ENCODE measurements at regions not wholly inside any gene's neighbourhood (a gene's known extent, or its start where the extent isn't known, plus 50 kb on each side); places are given as distances from the start of the nearest gene placed in this dataset.

DNA sequence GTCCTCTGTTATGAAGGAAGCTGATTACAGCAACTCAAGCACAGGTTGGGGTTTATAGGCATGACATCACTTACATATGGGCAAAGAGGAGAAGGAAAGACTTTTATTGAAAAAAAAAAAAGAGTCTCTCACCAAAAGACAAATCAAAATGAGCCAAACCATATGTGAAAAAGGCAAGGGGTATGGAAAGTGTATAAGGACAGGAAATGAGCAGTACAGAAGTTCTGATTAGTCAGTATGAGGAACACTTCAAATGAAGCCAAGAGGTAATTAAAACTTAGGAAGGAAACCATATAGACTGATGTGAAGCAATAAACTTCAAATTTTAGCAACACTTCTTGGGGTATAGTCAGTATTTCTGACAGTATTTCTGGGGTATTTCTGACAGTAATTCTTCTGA lies 1372.6 kb downstream of the CDH11 start:
- H3K27ac ChIP-seq (ENCODE audit: low read length): no peak overlapping the region
- ChIA-PET POLR2A (no interaction called here), CTCF (no interaction called here)
- in situ Hi-C loops (cut with HindIII; ENCODE audit: low pct_unique_long_range_greater_than_20kb, low sequenced_read_pairs): no loop called here
- no peak for ATAC-seq
- no peak overlapping the region for H3K4me3 ChIP-seq (ENCODE audit: low read depth in 2 of 2, low read length in 2 of 2)
- H3K27me3 ChIP-seq (ENCODE audit: control insufficient read depth, insufficient read depth, low read length): no peaks in the 10 kb centered on the region
- TF ChIP-seq CTCF (IDR thresholded peaks at IDR 0.05): no peak
- TF ChIP-seq REST (IDR thresholded peaks at IDR 0.05; ENCODE audit: insufficient read depth in 1 of 2, low read depth in 2 of 2, low read length in 1 of 2): no peak
- TF ChIP-seq SIN3A (IDR thresholded peaks at IDR 0.05; ENCODE audit: borderline replicate concordance, insufficient read depth, low read depth, low read length): no peak
- no peak for TF ChIP-seq POLR2AphosphoS5 (IDR thresholded peaks at IDR 0.05; ENCODE audit: low read depth, low read length)
- TF ChIP-seq TCF7L2 (IDR thresholded peaks at IDR 0.05; ENCODE audit: low read depth, low read length): no peak
- no peak for DNase-seq (ENCODE audit: low read depth, low spot score)
- no peaks in the 10 kb centered on the region for H3K36me3 ChIP-seq (ENCODE audit: control insufficient read depth, insufficient read depth, low read length)
- no peaks in the 10 kb centered on the region for H3K4me1 ChIP-seq (ENCODE audit: control insufficient read depth, insufficient read depth, low read length)
- no peaks in the 10 kb centered on the region for H3K9me3 ChIP-seq (ENCODE audit: control insufficient read depth, insufficient read depth, low read depth, low read length)
- intact Hi-C loops (cut with micrococcal nuclease; ENCODE audit: unreplicated experiment): no loop called here
- no TSS peak for BruUV-seq (replicated peaks)

- ATAC-seq (no peak), DNase-seq (ENCODE audit: low read depth, low spot score) (no peak)
- in situ Hi-C loops (cut with HindIII; ENCODE audit: low pct_unique_long_range_greater_than_20kb, low sequenced_read_pairs): no loop called here
- H3K27me3 ChIP-seq (ENCODE audit: control insufficient read depth, insufficient read depth, low read length): no peaks in the 10 kb centered on the region
- no peaks in the 10 kb centered on the region for H3K36me3 ChIP-seq (ENCODE audit: control insufficient read depth, insufficient read depth, low read length)
- H3K9me3 ChIP-seq (ENCODE audit: control insufficient read depth, insufficient read depth, low read depth, low read length): no peaks in the 10 kb centered on the region
- BruUV-seq (replicated peaks): no TSS peak
- no peak overlapping the region for H3K27ac ChIP-seq (ENCODE audit: low read length)
- CTCF ChIA-PET: no interaction called here
- TF ChIP-seq TCF7L2 (IDR thresholded peaks at IDR 0.05; ENCODE audit: low read depth, low read length) (no peak), POLR2AphosphoS5 (IDR thresholded peaks at IDR 0.05; ENCODE audit: low read depth, low read length) (no peak), REST (IDR thresholded peaks at IDR 0.05; ENCODE audit: insufficient read depth in 1 of 2, low read depth in 2 of 2, low read length in 1 of 2) (no peak), SIN3A (IDR thresholded peaks at IDR 0.05; ENCODE audit: borderline replicate concordance, insufficient read depth, low read depth, low read length) (no peak), CTCF (IDR thresholded peaks at IDR 0.05) (no peak)
- POLR2A ChIA-PET: no interaction called here
- intact Hi-C loops (cut with micrococcal nuclease; ENCODE audit: unreplicated experiment): no loop called here
- H3K4me3 ChIP-seq (ENCODE audit: low read depth in 2 of 2, low read length in 2 of 2): no peak overlapping the region
- H3K4me1 ChIP-seq (ENCODE audit: control insufficient read depth, insufficient read depth, low read length): no peaks in the 10 kb centered on the region
Measured at GRCh38 chr16:63745456-63745855, 1376.4 kb downstream of the CDH11 start.
